Body of pancreas (tissue), 4 donors: ENCODE measurements at regions not wholly inside any gene's neighbourhood (a gene's known extent, or its start where the extent isn't known, plus 50 kb on each side); places are given as distances from the start of the nearest gene placed in this dataset.

ENCODE experiments used
- CTCF ChIP-seq, 7 experiments: fragments of 450-650 bp in 4 of 7; fragments of 200-600 bp in 3 of 7; sonication (generic) in 3 of 7; IDR thresholded peaks; one replicate each; pipeline ENCODE4 v1.5.1; 2016 to 2019; ENCODE audit warnings: antibody characterized with exemption in 7 of 7
- POLR2A ChIP-seq, 3 donors: fragments of 450-650 bp; IDR thresholded peaks; one replicate each; pipeline ENCODE4 v1.6.1; 2016; ENCODE audit warnings: antibody characterized with exemption in 3 of 3, mild to moderate bottlenecking in 2 of 3

DNA sequence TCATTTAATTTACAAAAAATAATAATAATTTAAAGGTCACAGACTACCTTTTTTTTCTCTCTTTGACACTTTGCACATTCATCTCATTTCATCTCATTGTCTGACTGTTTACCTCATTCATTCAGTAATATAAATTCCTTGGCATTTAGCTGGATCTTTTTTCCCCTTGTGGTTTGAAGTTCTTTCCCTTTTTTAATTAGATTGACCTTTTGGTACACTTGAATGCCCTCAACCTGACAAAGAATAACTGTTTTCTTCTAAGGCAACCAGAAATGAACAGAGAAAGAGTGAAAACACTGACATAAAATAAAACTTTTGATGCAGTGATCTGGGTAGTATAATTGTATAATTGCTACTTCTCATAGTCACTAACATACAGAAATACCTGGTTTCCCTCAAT, 774.9 kb upstream of the NOVA1 start:
- TF ChIP-seq CTCF (IDR thresholded peaks at IDR 0.05), result no peak
- TF ChIP-seq POLR2A (IDR thresholded peaks at IDR 0.05), result no peak
